ENCODE measurements at regions not wholly inside any gene's neighbourhood (a gene's known extent, or its start where the extent isn't known, plus 50 kb on each side); places are given as distances from the start of the nearest gene placed in this dataset.
"Not testable (repeated sequence)": the region's sequence is repeated elsewhere in the genome, so short reads cannot be mapped to it uniquely, and the experiment has no call there.

DNA sequence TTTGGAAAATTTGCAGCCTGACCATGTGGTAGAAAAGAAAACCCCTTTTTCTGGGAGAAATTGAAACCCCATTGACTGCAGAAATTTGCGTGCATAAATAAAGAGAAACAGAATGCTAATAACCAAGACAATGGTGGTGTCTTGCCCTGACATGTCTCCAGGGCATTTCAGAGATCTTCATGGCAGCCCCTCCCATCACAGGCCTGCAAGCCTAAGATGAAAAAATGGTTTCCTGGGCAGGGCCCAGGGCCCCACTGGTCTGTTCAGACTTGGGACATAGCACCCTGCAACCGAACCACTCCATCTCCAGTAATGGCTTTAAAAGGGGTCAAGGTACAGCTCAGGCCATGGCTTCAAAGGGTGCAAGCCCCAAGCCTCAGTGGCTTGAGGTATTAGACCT lies 71.6 kb upstream of the SGIP1 start:
- no peak for DNase-seq

DNA sequence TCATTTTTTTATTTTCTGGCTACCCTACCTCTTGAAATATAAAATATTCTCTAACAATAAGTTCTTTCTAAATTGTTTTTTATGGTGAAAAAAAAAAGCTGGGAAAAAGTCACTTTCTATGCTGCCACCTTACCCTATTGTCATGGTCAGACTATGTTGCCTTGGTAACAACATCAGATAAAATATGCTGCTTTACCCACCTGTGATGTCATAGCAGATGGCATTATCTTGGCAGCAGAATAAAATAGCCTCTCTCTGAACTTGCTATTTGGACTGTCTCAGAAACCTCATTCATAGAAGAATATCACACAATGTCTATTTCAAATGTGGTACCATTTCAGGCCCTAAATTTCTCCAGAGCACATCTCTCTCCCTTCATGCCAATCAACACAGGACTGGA lies 69.6 kb upstream of the SGIP1 start:
- DNase-seq, result no peak

DNA sequence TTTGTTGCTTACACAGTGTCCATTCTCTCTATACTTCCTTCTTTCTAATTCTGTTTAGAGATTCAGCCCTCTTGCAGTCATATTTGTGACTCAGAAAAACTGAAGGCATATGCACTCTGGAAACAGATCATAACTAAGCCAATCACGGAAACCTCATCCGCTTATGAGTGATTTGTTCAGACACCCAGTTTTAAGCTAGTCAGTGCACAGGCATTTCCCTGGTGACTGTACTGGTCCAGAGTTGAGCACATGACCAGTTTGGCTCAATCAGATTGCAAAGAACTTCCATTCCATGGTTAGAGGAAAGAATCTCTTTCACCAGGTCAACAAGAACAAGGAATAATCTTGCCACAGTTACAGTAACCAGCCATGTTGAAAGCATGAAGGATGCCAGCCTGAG lies 69.2 kb upstream of the SGIP1 start:
- no peak for DNase-seq

DNA sequence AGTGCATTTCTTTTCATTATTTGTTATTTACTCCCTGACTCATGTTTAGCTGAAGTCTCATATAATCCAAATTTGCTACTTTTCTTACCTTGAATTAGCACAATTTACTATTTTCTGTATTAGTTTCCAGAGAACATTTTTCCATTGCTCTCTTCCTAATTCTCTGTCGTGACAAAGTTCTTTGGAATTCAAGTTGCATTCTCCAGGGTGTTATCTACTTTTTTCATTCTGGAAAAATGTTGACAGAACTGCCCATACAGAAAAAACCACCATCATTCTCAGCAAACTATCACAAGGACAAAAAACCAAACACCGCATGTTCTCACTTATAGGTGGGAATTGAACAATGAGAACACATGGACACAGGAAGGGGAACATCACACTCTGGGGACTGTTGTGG lies 67.3 kb upstream of the SGIP1 start:
- not testable (repeated sequence) for DNase-seq

DNA sequence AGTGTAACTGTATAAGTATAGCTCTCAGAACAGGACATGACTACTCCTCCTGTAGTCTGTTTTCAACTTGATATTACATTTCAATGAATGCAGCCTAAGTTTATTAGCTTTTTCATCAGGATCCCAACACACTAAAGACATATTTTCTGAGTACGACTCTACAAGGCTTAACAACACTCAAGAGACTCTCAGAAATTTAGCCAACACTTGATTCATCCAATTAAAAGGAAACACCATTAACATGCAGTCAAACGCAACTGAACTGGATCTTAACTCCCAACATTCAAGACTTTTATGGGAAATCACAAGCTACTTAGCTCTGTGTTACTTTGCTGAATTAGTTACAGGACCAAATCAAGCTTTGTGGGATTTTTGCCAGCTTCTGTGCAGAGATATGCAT lies 65.2 kb upstream of the SGIP1 start:
- no peak for DNase-seq

DNA sequence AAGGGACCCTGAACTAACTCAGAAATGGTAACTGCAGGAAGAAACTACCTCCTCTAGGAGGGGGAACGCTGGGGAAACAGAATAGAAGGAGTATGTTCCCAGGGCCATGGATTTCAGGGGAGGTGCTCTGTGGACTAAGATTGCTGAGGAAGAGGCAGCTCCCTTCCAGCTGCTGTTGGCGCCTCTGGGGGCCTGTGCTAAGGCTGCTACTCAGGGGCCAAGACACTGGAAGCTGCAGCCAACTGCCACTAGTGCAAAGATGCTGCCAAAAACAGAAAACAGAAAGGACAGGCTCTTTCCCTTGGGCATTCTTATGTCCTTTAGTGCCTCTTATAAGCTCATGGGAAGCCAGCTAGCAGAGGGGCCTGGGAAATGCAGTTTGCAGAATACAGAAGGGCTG lies 58.0 kb upstream of the SGIP1 start:
- DNase-seq, result no peak

DNA sequence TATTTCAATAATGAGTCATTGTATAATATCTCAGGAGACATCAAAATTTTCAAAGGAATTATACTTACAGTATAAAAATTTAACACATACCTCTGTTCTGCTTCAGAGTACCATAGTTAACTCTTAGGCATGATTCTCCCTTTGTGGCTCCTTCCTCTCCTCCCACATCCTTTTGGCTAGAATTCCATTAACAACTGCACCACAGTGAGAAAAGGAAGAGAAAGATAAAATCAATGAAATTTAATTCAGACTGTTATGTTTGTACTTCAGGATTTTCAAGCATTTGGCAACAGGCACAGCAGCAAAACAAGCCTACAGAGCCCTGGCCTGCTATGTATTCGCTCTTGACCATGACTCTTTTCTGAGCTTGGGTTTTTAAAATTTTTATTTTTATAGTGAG lies 57.2 kb upstream of the SGIP1 start:
- no peak for DNase-seq

DNA sequence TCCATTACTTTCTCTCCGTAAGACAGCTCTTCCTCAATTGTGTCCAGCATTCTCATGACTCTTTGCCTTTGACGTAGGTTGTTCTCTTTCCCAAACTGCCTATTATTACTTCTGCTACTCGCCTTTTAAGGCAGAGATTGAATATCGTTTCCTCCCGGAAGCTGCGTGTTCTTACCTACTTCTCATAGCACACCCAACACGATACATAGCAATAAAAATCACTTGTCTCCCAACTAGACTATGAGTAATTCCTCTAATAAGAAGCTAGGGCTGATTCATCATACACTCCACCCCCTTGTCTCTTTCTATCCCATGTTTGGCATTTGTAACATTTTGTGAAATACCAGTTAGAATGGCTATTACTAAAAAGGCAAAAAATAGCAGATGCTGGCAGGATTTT lies 55.8 kb upstream of the SGIP1 start:
- DNase-seq, result no peak

DNA sequence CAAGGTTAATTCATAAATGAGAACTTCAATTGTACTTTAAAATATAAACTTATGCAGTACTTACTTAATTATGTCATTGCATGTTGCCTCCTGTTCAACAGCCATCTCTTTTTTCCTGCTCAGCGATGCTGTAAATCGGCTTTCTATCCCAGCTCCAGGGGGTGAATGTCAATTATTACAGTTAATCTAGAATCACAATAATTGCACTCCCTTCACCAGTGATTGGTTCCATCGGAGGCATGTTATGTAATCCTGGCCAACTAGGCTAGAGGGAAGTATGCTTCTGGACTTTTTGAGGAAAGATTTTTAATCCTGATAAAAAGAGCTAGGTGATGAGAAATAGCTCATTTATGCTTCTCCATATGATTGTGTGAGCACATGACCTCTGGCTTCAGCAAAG lies 53.8 kb upstream of the SGIP1 start:
- DNase-seq, result no peak

DNA sequence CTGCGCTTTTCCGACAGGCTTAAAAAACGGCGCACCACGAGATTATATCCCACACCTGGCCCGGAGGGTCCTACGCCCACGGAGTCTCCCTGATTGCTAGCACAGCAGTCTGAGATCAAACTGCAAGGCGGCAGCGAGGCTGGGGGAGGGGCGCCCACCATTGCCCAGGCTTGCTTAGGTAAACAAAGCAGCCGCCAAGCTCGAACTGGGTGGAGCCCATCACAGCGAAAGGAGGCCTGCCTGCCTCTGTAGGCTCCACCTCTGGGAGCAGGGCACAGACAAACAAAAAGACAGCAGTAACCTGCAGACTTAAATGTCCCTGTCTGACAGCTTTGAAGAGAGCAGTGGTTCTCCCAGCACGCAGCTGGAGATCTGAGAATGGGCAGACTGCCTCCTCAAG lies 52.7 kb upstream of the SGIP1 start:
- DNase-seq, result peak; percentile 34

Data from NCI-H1105 (cell line).